ENCODE measurements at regions not wholly inside any gene's neighbourhood (a gene's known extent, or its start where the extent isn't known, plus 50 kb on each side); places are given as distances from the start of the nearest gene placed in this dataset.

DNA sequence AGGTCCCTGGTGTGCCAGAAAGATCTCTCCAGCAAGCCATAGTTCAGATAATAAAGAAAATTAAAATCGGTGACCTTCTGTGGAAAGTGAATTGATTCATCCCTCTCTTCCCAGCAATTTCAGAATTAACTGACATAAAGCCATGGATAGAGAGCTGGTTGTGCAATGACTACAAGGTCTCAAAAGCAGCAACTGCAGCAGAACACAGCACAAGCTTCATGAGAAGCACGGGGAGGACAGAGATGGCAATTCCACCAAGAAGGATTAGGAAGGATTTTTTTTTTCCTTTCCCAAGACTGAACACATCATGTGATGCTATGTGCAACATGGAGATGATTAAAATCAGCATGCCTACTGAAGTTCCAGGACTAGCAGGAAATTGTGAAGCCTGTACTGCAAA is 154.9 kb upstream of the PLEKHG7 start (continued):
- TF ChIP-seq EZH2phosphoT487 (IDR thresholded peaks at IDR 0.05; ENCODE audit: borderline replicate concordance, low read depth): no peak
- TF ChIP-seq, protein P1, sequence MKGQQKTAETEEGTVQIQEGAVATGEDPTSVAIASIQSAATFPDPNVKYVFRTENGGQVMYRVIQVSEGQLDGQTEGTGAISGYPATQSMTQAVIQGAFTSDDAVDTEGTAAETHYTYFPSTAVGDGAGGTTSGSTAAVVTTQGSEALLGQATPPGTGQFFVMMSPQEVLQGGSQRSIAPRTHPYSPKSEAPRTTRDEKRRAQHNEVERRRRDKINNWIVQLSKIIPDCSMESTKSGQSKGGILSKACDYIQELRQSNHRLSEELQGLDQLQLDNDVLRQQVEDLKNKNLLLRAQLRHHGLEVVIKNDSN (IDR thresholded peaks at IDR 0.05; ENCODE audit: borderline replicate concordance, low read depth): no peak

DNA sequence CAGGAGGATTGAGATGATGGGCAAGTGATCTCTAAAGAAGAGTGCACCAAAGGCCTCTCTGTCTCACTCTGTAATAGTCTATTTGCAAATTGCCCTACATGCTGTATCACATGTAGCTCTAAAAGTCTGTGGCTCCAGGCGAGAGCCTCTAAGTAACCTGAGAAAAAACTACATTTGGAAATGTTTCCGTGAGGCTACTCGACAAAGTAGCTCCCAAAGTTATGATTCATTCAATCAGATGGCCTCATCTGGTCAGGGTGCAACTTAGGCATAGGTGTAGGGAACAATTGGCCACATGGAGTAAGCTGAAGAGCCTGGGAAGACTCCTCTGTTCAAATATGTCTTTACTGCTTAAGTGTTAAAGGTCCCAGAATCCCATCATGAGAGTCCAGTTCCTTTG is 155.4 kb upstream of the PLEKHG7 start:
- Histone ChIP-seq H4K20me1 (ENCODE audit: insufficient read depth) (no peaks in the 10 kb centered on the region), H3K4me1 (ENCODE audit: control insufficient read depth in 1 of 2, insufficient read depth in 2 of 2, low read depth in 1 of 2, low read length in 1 of 2) (peaks cover 0 to under 1% of the 10 kb centered on the region in 2 experiments; a peak in 1 of 4 replicates), H3K9me3 (no peaks in the 10 kb centered on the region), H3K9me2 (no peaks in the 10 kb centered on the region), H3K27me3 (ENCODE audit: insufficient read depth) (no peaks in the 10 kb centered on the region), H3K27ac (ENCODE audit: low read depth in 2 of 2, low read length in 1 of 2) (no peak overlapping the region), H2AFZ (ENCODE audit: low read depth) (no peak overlapping the region), H3K9ac (no peak overlapping the region), H3K4me3 (ENCODE audit: low read depth in 2 of 2, low read length in 1 of 2) (no peak overlapping the region), H3K79me2 (ENCODE audit: insufficient read depth) (no peaks in the 10 kb centered on the region), H3K4me2 (no peak overlapping the region), H3F3A (replicated peaks; ENCODE audit: insufficient read depth) (no peaks in the 10 kb centered on the region), H3K36me3 (replicated peaks in 1 of 2; ENCODE audit: control insufficient read depth in 1 of 2, insufficient read depth in 2 of 2, low read length in 1 of 2) (no peaks in the 10 kb centered on the region)
- ChIA-PET POLR2A (no interaction called here), CTCF (interaction anchor here (0.7 to 1.3 kb wide), 2 partner anchors 69 to 102 kb away, joined by 3 read pairs; no protein-coding TSS in a partner anchor)
- TF ChIP-seq, protein P2, sequence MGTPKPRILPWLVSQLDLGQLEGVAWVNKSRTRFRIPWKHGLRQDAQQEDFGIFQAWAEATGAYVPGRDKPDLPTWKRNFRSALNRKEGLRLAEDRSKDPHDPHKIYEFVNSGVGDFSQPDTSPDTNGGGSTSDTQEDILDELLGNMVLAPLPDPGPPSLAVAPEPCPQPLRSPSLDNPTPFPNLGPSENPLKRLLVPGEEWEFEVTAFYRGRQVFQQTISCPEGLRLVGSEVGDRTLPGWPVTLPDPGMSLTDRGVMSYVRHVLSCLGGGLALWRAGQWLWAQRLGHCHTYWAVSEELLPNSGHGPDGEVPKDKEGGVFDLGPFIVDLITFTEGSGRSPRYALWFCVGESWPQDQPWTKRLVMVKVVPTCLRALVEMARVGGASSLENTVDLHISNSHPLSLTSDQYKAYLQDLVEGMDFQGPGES (IDR thresholded peaks at IDR 0.05; ENCODE audit: low read depth, low read length): no peak
- no peak for TF ChIP-seq CHD2 (IDR thresholded peaks at IDR 0.05; ENCODE audit: low read length, partially characterized antibody)
- TF ChIP-seq ELF1 (IDR thresholded peaks at IDR 0.05): no peak
- TF ChIP-seq FOXJ3 (CRISPR knock-in tag; IDR thresholded peaks at IDR 0.05): no peak
- TF ChIP-seq, protein P3, sequence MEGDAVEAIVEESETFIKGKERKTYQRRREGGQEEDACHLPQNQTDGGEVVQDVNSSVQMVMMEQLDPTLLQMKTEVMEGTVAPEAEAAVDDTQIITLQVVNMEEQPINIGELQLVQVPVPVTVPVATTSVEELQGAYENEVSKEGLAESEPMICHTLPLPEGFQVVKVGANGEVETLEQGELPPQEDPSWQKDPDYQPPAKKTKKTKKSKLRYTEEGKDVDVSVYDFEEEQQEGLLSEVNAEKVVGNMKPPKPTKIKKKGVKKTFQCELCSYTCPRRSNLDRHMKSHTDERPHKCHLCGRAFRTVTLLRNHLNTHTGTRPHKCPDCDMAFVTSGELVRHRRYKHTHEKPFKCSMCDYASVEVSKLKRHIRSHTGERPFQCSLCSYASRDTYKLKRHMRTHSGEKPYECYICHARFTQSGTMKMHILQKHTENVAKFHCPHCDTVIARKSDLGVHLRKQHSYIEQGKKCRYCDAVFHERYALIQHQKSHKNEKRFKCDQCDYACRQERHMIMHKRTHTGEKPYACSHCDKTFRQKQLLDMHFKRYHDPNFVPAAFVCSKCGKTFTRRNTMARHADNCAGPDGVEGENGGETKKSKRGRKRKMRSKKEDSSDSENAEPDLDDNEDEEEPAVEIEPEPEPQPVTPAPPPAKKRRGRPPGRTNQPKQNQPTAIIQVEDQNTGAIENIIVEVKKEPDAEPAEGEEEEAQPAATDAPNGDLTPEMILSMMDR (IDR thresholded peaks at IDR 0.05): no peak
- TF ChIP-seq FOXM1 (IDR thresholded peaks at IDR 0.05; ENCODE audit: low read depth): no peak
- no peak for TF ChIP-seq RXRA (IDR thresholded peaks at IDR 0.05; ENCODE audit: borderline replicate concordance, low read depth)
- TF ChIP-seq POLR2AphosphoS5 (IDR thresholded peaks at IDR 0.05; ENCODE audit: low read depth, low read length): no peak
- no peak for TF ChIP-seq MXI1 (IDR thresholded peaks at IDR 0.05; ENCODE audit: low read depth, low read length)
- no peak for TF ChIP-seq SIN3A (IDR thresholded peaks at IDR 0.05; ENCODE audit: borderline replicate concordance, low read depth, low read length)
- no peak for TF ChIP-seq RAD21 (IDR thresholded peaks at IDR 0.05; ENCODE audit: low read length)
- TF ChIP-seq EP300 (IDR thresholded peaks at IDR 0.05; ENCODE audit: borderline replicate concordance in 1 of 2, low read depth in 1 of 2, low read length in 1 of 2): no peak
- TF ChIP-seq NRF1 (IDR thresholded peaks at IDR 0.05; ENCODE audit: low read depth, low read length): no peak
- TF ChIP-seq, protein P4, sequence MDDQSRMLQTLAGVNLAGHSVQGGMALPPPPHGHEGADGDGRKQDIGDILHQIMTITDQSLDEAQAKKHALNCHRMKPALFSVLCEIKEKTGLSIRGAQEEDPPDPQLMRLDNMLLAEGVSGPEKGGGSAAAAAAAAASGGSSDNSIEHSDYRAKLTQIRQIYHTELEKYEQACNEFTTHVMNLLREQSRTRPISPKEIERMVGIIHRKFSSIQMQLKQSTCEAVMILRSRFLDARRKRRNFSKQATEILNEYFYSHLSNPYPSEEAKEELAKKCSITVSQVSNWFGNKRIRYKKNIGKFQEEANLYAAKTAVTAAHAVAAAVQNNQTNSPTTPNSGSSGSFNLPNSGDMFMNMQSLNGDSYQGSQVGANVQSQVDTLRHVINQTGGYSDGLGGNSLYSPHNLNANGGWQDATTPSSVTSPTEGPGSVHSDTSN (IDR thresholded peaks at IDR 0.05): no peak
- no peak for TF ChIP-seq GABPA (IDR thresholded peaks at IDR 0.05; ENCODE audit: low read depth)
- no peak for TF ChIP-seq MEF2A (IDR thresholded peaks at IDR 0.05; ENCODE audit: borderline replicate concordance, low read depth)
- TF ChIP-seq TEAD4 (IDR thresholded peaks at IDR 0.05; ENCODE audit: borderline replicate concordance, insufficient read depth): no peak
- no peak for TF ChIP-seq FOSL2 (IDR thresholded peaks at IDR 0.05; ENCODE audit: borderline replicate concordance, low read depth)
- no peak for TF ChIP-seq JUND (IDR thresholded peaks at IDR 0.05)
- no peak for TF ChIP-seq RFX5 (IDR thresholded peaks at IDR 0.05; ENCODE audit: low read length)
- DNase-seq: no peak
- whole genome bisulfite sequencing (ENCODE audit: low lambda C conversion rate): 49% methylated on average over 3 of the region's 3 CpGs
